Renal cortex interstitium (tissue), 11 donors: ENCODE measurements at regions not wholly inside any gene's neighbourhood (a gene's known extent, or its start where the extent isn't known, plus 50 kb on each side); places are given as distances from the start of the nearest gene placed in this dataset.
"Not testable (repeated sequence)": the region's sequence is repeated elsewhere in the genome, so short reads cannot be mapped to it uniquely, and the experiment has no call there.

Experiments
- DNase-seq, 11 donors: peaks; one replicate each; pipeline ENCODE4 v3.0.0-alpha.2; 2013; ENCODE audit warnings: low read depth in 9 of 11, low spot score in 4 of 11; ENCODE audit errors: extremely low read depth in 1 of 11

DNA sequence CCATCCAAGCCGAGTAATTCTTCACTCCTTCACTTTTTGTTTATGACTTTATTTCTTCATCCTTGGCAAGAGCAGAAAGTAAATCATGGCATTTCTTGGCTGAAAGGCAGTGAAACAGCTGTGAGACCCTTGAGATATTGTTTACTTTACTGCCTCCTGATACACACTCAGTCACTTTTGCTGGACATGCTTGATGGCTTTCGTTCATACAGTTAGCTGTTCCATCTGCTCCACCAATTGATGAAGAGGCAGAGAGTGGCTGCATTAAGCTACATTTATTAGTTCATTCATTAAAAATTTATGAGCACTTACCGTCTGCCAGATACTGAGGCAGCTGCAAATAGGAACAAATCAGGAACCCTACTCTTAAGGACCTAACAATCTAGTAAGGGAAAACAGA is 184.4 kb upstream of the OR13F1 start:
- DNase-seq, result no peak

DNA sequence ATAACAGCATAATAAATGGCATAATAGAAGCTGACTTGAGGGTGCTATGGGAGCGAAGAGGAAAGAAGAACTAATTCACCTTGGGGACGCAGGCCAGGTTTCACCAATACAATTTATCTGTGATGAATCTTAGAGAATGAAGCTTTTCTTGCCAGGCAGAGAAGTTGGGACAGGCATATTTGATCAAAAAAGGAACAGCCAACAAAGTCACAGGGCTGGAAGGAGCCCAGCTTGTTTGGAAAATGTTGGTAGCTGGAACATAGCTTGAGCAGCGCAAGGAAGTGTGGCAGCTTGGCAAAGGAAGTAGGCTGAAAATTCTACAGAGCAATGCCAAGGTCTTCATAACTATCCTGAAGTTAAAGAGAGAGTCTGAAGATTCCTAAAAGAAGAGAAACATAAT is 181.5 kb upstream of the OR13F1 start:
- no peak for DNase-seq

DNA sequence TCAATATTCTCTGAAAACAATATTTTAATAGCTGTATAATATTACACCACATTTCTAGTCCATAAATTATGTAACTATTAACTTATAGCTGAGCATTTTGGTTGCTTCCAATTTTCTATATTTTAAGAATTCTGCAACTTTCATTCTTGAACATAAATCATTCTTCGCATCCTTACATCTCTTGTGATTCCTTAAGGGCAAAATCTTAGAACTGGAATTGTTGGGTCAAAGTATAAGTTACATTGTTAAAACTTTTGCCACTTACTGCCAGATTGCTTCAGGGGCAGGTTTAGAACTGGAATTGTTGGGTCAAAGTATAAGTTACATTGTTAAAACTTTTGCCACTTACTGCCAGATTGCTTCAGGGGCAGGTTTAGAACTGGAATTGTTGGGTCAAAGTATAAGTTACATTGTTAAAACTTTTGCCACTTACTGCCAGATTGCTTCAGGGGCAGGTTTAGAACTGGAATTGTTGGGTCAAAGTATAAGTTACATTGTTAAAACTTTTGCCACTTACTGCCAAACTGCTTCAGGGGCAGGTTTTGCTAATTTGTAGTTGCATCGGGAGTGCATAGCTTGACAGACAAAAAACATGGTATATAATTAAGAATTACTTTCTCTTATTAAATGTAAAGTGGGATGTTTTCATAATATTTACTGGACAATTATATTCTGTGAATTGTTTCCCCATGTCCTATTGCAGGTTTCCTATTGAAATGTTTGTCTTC is 179.9 kb upstream of the OR13F1 start:
- not testable (repeated sequence) for DNase-seq

DNA sequence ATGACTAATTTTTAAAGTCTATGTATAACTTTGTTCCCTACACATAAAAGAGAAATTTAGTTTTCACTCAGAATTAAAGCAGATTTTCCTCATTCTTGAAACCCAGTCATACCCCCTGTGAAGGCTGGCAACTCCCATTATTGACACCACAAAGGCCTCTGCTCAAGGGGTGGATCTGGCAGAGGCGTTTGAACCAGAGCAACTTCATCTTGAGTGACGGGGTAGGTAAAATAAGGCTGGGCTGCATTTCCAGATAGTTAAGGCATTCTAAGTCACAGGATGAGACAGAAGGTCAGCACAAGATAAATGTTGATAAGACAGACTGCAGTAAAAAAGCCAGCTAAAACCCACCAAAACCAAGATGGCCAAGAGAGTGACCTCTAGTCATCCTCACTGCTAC is 177.2 kb upstream of the OR13F1 start:
- no peak for DNase-seq

DNA sequence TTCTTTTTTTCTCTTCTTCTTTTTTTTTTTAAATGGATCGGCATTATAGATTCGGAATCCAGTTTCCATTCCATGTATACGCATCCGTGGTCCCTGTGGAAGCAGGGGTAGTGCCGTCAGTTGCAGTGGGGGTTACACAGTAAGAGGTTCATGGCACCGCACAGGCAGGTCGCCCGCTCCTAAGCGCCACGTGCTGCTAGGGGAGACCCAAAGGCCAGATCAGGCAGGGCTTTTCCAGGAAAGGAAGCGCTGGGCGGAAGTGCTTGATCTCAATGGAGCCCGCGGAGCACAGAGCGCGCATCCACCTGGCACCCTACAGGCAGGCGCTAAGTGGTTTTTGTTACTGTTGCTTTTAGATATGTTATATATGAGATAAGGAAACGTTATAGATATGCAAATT is 174.8 kb upstream of the OR13F1 start:
- DNase-seq, result no peak

DNA sequence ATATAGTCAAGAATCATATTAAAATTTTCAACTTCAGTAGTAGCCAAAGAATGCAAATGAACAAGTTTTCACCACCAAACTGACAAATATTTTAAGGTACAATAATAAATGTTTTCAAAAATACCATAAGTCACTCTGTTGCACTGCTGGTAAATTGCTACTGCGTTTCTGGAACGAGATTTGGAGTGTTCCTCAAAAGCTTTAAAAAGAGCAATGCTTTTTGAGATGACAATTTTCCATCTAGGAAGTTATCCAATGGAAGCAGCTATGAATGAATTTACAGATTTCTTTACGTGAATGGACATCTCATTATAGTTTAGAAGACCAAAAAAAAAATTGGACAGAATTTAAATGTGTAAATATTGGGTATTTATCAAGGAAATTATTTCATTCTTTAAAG is 173.2 kb upstream of the OR13F1 start:
- no peak for DNase-seq

DNA sequence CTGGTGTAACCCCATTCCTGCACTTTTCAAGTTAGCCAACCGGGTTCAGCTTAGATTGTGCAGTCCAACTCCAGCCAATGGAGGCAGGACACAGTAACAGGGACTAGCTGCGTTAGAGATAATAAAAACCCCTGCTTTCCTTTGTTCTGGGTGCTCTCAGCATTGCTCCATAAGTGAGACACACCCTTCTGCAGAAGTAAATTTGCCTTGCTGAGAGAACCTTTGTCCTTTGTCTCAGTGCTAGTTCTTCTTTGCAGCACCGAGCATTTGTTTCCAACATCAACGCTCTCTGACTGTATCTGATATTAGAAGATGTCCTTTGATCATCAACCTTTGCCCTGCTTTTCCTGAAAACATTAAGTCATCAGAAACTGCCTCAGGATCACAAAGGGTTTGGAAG is 169.5 kb upstream of the OR13F1 start:
- no peak for DNase-seq

DNA sequence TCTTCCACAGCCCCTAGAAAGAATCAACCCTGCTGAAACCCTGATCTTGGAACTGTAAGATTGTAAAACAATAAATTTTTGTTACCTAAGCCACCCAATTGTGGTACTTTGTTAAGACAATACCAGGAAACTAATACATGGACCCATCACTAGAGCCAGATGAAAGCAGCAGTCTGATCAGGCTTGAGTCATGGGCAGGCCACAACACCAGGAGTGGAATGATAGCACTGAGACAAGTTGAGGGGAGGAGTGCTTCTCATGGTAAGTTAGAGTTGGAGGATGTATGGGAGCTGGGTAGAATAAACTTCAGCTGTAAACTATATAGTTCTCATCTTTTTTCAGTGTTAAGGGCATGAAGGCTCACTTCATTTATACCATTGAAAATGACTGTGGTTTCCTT is 164.4 kb upstream of the OR13F1 start:
- no peak for DNase-seq

DNA sequence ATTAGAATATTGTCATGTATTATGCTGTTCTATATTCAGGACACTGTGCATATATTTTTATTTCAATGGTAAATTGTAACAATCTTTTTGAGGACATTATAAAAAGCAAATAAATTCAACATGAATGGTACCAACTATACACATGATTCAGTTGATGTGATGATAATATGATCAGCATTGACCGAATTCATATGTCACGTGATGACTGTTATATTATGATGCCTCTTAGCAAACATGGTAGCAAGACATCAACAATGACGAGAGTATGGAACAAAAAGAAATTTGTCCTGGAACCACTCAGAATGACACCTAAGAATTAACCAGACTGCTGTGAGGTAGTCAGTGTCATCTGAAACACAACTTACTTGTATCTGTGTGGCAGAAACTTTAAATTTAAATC is 161.5 kb upstream of the OR13F1 start:
- no peak for DNase-seq

DNA sequence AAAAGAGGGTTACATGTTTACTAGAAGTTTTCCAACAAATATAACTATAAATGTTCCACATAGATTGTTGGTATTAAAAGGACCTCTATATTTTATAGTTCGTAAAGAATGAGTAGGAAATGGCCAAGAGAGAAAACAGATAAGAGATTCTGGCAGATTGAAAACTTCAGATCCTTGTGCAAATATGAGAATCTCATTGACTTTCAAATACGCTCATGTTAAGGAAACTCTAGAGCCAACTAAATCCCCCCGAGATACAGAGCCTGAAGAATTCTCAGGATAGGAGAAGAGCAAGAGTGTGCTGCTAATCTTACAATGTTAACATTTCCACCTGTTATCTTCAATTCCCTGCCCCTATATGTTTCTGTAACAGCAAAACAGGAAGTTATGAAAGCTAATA is 159.0 kb upstream of the OR13F1 start:
- DNase-seq, result no peak

DNA sequence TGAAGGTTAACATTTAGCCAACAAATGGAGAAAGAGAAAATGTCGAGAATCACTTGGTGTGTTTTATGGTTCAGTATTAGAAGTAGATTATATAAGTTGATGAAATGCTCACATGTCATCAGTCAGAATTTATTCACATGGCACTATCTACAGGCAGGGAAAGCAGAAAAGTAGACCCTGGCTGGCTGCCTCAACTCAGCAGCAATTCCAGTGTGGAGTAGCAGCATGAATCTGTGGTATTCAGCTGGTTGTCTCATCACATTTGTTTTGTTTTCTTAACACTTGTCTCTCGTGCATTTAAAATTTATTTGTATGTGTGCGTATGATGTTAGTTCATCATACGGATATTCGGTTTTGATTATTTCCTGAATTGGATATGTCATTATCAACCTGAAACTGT is 153.5 kb upstream of the OR13F1 start:
- no peak for DNase-seq

DNA sequence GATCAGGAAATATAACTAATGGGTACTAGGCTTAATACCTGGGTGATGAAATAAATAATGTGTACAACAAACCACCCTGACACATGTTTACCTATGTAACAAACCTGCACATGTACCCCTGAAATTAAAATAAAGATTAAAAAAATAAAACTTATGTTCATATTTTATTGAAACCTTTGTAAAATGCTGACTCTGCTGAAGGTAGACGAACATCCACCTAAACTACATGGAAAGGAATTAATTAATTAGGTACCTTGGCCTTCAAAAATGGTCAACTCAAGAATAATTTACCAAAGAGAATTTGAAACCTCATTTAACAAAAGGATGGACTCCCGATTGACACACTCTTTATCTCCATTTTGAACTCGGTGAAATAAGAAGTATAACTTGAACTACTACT is 152.3 kb upstream of the OR13F1 start:
- DNase-seq, result no peak

DNA sequence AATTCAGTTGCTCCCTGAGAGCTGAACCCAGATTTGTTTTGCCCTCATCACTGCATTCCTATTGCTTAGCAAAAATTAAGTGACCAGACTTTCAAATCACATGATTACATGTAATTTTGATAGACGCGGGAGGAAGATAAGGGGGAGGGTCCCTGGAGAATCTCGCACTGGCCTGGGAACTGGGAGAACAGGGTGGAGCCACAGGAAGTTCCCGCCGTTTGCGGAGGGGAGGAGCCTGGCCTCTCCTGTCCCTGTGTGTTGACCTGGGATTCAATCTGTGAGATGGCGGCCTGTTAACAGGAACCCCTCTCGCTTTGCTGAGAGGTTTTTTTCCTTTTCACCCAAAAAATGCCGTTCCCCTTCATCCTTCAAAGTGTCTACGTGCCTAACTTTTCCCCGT is 142.9 kb upstream of the OR13F1 start:
- DNase-seq, result no peak

DNA sequence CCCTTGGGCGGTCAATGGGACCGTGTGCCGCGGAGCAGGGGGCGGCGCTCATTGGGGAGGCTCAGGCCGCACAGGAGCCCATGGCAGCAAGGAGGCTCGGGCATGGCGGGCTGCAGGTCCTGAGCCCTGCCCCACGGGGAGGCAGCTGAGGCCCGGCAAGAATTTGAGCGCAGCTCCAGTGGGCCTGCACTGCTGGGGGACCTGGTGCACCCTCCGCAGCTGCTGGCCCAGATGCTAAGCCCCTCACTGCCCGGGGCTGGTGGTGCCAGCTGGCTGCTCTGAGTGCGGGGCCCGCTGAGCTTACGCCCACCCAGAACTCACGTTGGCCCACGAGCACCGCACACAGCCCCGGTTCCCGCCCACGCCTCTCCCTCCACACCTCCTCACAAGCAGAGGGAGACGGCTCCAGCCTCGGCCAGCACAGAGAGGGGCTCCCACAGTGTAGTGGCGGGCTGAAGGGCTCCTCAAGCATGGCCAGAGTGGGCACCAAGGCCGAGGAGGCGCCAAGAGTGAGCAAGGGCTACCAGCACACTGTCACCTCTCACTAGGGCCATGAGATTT is 141.1 kb upstream of the OR13F1 start:
- DNase-seq, result no peak

DNA sequence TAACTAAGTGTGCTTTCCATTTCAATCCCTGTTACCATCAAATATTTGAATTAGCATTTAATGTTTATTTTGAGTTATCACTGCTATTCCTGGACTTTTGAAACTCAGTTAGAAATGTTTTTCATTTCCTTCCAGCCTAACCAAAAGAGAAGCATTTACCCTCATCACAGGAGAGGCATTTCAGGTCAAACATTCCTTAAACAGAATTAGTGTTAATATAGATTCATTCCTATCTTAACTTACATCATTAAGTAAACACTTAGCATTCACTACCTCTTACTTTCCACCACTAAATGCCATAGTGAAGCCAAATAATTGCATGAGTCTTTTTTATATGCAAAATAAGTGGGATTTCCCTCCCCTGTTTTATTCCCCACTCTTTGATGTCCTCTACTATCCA is 136.6 kb upstream of the OR13F1 start:
- no peak for DNase-seq

DNA sequence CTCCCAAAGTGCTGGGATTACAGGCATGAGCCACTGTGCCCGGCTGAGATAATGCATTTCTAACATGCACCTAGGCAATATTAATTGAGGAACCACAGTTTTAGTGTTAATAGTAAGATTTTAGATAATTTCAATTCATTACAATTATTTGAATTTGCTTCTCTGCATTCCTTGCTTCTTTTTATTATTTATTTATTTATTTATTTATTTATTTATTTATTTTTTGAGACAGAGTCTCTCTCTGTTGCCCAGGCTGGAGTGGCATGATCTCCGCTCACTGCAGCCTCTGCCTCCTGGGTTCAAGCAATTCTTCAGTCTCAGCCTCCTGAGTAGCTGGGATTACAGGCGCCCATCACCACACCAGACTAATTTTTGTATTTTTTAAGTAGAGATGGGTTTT is 135.7 kb upstream of the OR13F1 start:
- not testable (repeated sequence) for DNase-seq

DNA sequence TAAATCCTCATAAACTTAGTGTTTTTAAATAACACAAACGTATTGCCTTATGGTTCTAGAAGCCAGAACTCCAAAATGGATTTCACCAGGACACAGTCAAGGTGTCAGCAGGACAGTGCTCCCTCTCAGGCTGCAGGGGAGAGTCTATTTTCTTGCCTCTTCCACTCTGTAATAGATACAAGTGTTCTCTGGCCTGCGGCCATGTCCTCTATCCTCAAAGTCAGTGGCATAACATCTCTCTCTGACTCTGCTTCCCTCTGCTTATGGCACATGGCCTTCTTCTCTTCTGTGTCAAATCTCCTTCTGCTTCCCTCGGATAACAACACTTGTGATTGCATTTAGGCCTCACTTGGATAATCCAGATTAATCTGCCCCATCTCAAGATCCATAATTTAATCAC is 129.4 kb upstream of the OR13F1 start:
- no peak for DNase-seq

DNA sequence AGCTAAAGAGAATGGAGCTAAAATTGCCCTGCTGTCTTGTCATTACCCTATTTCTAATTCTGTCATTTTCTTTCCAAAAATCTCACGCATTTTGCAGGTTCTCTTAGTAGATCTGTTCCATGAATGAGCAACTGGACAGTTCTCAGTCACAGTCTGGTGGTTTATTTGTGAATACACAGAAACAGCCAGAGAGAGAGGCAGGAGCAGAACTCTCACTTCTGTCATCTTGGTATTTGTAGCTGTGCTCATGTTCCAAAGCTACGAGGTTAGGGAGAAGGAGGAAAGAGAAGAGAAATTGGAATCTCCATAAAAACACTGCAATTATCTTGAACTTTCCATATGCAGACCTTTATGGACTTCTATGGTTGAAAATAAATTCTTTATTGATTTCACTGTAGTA is 118.0 kb upstream of the OR13F1 start:
- no peak for DNase-seq

DNA sequence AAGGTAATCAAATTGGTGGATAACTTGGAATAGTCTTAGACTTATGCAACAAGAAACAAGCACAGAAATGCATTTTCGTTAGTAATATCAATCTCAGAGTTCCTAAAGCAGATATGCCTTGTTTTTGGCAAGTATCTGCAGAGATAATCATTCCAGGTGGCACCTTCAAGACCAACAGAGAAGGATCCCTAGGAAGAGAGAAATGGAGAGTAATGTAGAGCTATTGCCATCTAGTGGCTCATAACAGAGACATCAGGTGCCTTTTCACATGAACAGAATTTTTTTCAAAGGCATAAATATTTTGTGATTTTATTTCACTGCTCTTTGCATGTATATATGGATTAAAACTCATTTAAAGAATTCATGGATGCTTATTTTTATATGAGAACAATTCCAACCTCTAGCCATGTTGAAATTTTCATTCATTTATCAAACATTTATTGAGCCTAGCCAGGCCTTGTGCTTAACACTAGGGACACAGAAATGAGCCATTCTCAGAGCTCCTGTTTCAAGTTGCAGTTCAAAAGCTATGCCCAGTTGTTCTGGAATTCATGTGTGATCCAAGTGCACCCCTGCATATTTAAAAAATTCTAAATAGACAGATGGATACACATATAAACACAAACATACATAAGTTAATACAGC is 117.5 kb upstream of the OR13F1 start:
- peak in 10 of 11 donors; percentile 7 to 24 (median 15) for DNase-seq

DNA sequence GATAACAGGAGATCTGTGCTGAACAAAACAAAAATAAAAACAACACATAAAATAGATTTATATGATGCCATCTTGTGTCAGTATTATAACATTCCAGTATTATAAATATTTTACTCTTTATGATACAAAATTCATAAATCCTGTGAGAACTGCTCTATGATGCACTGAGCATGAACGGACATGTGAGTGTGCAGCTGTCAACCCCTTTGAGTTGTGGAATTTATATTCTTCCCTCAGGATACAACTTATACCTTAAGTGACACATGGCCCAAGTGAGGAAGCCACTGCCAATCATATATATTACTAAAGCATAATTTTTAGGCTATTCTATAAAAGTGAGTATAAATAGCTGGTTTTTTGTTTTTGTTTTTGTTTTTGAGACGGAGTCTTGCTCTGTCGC is 116.0 kb upstream of the OR13F1 start:
- DNase-seq, result no peak

DNA sequence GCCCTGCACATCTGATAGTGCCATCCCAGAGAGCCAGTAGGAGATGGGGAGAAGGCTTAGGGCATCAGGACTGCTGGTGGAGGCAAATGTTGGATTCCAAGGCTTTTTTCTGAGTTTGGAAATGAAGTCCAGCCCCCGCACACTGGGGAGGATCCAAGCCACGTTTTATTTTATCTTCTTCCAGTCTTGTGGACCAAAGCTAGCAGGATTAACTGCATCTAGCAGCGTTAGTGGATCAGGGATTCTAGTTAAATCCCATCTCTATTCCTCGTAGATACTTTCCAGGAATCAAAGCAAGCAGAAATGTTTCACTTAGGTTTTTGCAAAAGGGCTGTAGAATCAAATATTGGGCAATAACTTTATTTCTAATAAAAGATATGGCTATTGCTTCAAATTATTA is 114.7 kb upstream of the OR13F1 start:
- DNase-seq, result no peak
